K562 (cell line): ENCODE measurements at regions not wholly inside any gene's neighbourhood (a gene's known extent, or its start where the extent isn't known, plus 50 kb on each side); places are given as distances from the start of the nearest gene placed in this dataset.

ENCODE experiments used
- ATAC-seq: fragments of 200-7000 bp; cut with Tn5 transposase; 3 replicates; pipeline ENCODE4 v1.9.1; 2020; ENCODE audit warnings: moderate library complexity
- BruUV-seq: library from RNA; stranded (reverse); fragments of 400-500 nt; replicated peaks from 2 replicates; lab custom pipeline; 2021; lab: Mats Ljungman, UMichigan
- CTCF ChIA-PET: fragments of 300-600 bp; formaldehyde crosslinking; extraction: SDS; loops from one replicate; lab custom pipeline; 2021; ENCODE audit warnings: low intra/inter-chr PET ratio; lab: Yijun Ruan, JAX
- POLR2A ChIA-PET: fragments of 300-600, 350-650 bp; sonication (Branson Sonifier 250); formaldehyde crosslinking; extraction: SDS; loops from one replicate; lab custom pipeline; 2021; ENCODE audit warnings: antibody characterized with exemption, inconsistent platforms; lab: Yijun Ruan, JAX
- DNase-seq, 4 experiments: peaks; one replicate each; pipeline versions ENCODE4 v3.0.0 to v3.0.0-alpha.2; 2011 to 2018; ENCODE audit warnings: low spot score in 3 of 4, mixed read lengths in 3 of 4; ENCODE audit errors: extremely low read depth in 1 of 4
- FAIRE-seq: peaks from 2 replicates; lab custom pipeline; 2011; peaks lifted over from hg19 to GRCh38; lab: Jason Lieb, UNC
- H2AFZ ChIP-seq: 2 replicates; pipeline ENCODE4 v1.6.0; 2011; ENCODE audit warnings: low read depth, low read length, control low read depth, inconsistent platforms
- H3K27ac ChIP-seq: fragments of 200-600 bp; 3 replicates; pipeline ENCODE4 v1.8.0; 2011; ENCODE audit warnings: low read depth, mild to moderate bottlenecking, control low read depth, inconsistent platforms, low read length, moderate library complexity, mixed read lengths; ENCODE audit errors: extremely low read depth
- H3K27me3 ChIP-seq, 2 experiments: fragments of 300-600 bp in 1 of 2; 2 replicates in 1 of 2; 3 replicates in 1 of 2; pipeline versions ENCODE4 v1.6.0 to v1.8.0; 2011; ENCODE audit warnings: inconsistent platforms in 2 of 2, low read length in 2 of 2, mild to moderate bottlenecking in 1 of 2, mixed read lengths in 1 of 2, moderate library complexity in 1 of 2; ENCODE audit not compliant: control insufficient read depth in 2 of 2, insufficient read depth in 2 of 2
- H3K36me3 ChIP-seq: fragments of 300-600 bp; 3 replicates; pipeline ENCODE4 v1.8.0; 2011; ENCODE audit warnings: mild to moderate bottlenecking, low read length, inconsistent platforms; ENCODE audit not compliant: control insufficient read depth, insufficient read depth
- H3K4me1 ChIP-seq, 2 experiments: fragments of 200-600 bp in 1 of 2; replicated peaks in 1 of 2; 2 replicates in 1 of 2; 3 replicates in 1 of 2; pipeline versions ENCODE4 v1.5.1 to v1.8.0; 2011; ENCODE audit warnings: inconsistent platforms in 2 of 2, low read length in 2 of 2, mild to moderate bottlenecking in 1 of 2, mixed read lengths in 1 of 2, moderate library complexity in 1 of 2; ENCODE audit not compliant: control insufficient read depth in 2 of 2, insufficient read depth in 2 of 2
- H3K4me2 ChIP-seq: 2 replicates; pipeline ENCODE4 v1.6.1; 2011; ENCODE audit warnings: low read length, control low read depth, inconsistent platforms, mixed read lengths; ENCODE audit not compliant: insufficient read depth
- H3K4me3 ChIP-seq: fragments of 200-600 bp; sonication (generic), shearing (Covaris generic); 2 replicates; pipeline ENCODE4 v1.5.1; 2016; ENCODE audit warnings: control low read depth, inconsistent platforms
- H3K79me2 ChIP-seq: fragments of 200-600 bp; 3 replicates; pipeline ENCODE4 v1.8.0; 2011; ENCODE audit warnings: low read length, inconsistent platforms; ENCODE audit not compliant: control insufficient read depth, insufficient read depth
- H3K9ac ChIP-seq, 2 experiments: 2 replicates each; pipeline versions ENCODE4 v1.6.0 to v1.6.1; 2011; ENCODE audit warnings: low read depth in 2 of 2, low read length in 2 of 2, control low read depth in 1 of 2, inconsistent platforms in 1 of 2, mild to moderate bottlenecking in 1 of 2, mixed read lengths in 1 of 2; ENCODE audit not compliant: insufficient read depth in 1 of 2
- H3K9me1 ChIP-seq: one replicate; pipeline ENCODE4 v1.6.0; 2011; ENCODE audit warnings: inconsistent platforms, mild to moderate bottlenecking, low read length, moderate library complexity; ENCODE audit not compliant: control insufficient read depth, insufficient read depth
- H3K9me3 ChIP-seq: replicated peaks from 2 replicates; pipeline ENCODE4 v1.5.1; 2011; ENCODE audit warnings: low read depth, low read length, inconsistent platforms; ENCODE audit not compliant: control insufficient read depth, insufficient read depth
- H4K20me1 ChIP-seq: replicated peaks from 2 replicates; pipeline ENCODE4 v1.6.1; 2011; ENCODE audit warnings: low read length, inconsistent platforms, mixed read lengths; ENCODE audit not compliant: control insufficient read depth, insufficient read depth
- CBFA2T3 ChIP-seq: fragments of 450-650 bp; IDR thresholded peaks from 2 replicates; pipeline ENCODE4 v1.6.1; 2017
- ELF4 ChIP-seq: fragments of 450-650 bp; formaldehyde crosslinking; IDR thresholded peaks from 2 replicates; pipeline ENCODE4 v1.4.0; 2022; ENCODE audit warnings: missing genetic modification characterization
- GATAD2A ChIP-seq: fragments of 450-650 bp; IDR thresholded peaks from 2 replicates; pipeline ENCODE4 v1.6.1; 2017
- NBN ChIP-seq: fragments of 450-650 bp; IDR thresholded peaks from 2 replicates; pipeline ENCODE4 v1.6.1; 2016; ENCODE audit warnings: low read depth, mild to moderate bottlenecking
- SMARCB1 ChIP-seq: IDR thresholded peaks from 2 replicates; pipeline ENCODE4 v1.6.1; 2011; ENCODE audit warnings: improper control_type of control experiment, low read depth; ENCODE audit not compliant: insufficient read length
- ZNF699 ChIP-seq: fragments of 250-450 bp; sonication (Bioruptor Pico); IDR thresholded peaks from 2 replicates; pipeline ENCODE4 v1.8.0; 2021; ENCODE audit warnings: mild to moderate bottlenecking, moderate library complexity; ENCODE audit not compliant: insufficient replicate concordance
- WGBS: fragments of 100-300 bp; shearing (Covaris generic); methylation state at CpG from one replicate; pipeline ENCODE4 v1.1.6; 2016; ENCODE audit warnings: low coverage, mixed read lengths; ENCODE audit not compliant: insufficient coverage; ENCODE audit errors: missing lambda C conversion rate; 5-methylcytosine and 5-hydroxymethylcytosine counted together
- in situ Hi-C: fragments of 300-500 bp; cut with MboI; formaldehyde crosslinking; loops from 4 replicates; pipeline ENCODE4 v1.15.0; 2018; ENCODE audit warnings: inconsistent platforms, mixed read lengths
- intact Hi-C: fragments of 100-400 bp; cut with micrococcal nuclease; formaldehyde crosslinking; loops from 2 replicates; pipeline ENCODE4 v1.14.2; 2022
- TF ChIP-seq, protein P1 (sequence below): fragments of 450-650 bp; IDR thresholded peaks from 2 replicates; pipeline ENCODE4 v1.6.1; 2016; ENCODE audit warnings: low read depth

DNA sequence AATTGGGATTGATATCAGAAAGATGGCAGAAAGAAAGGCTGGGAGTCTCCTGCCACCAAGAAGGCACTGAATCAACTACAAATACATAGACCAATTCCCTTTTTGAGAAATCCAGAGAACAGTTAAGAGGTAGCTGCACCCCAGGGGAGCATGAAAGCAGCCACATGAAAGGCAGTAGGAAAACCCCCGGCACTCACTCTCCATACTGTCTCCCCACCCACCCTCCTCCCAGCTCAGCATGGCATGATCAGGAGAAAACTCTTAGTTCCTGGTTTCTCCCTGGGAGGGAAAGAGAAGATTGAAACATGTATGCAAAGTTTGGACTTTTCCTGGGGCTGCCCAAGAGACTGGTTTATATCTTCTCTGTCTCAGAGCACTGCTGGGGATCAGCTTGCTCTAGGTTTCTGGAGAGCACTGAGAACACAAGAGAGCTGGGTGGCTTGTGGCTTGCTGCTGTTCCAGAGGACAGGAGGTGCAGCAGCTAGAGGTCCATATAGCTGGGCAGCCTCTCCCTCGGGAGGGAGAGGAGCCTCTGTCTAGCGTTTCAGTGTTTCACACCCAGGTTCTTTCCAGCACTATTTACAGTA, 305.7 kb downstream of the PDGFC start:
- CTCF ChIA-PET = no interaction called here
- no peaks in the 10 kb centered on the region for H3K9me1 ChIP-seq
- H3K27me3 ChIP-seq = no peaks in the 10 kb centered on the region
- H2AFZ ChIP-seq = no peak overlapping the region
- no peaks in the 10 kb centered on the region for H3K4me1 ChIP-seq
- H3K36me3 ChIP-seq = no peaks in the 10 kb centered on the region
- H4K20me1 ChIP-seq = no peaks in the 10 kb centered on the region
- H3K9ac ChIP-seq = no peak overlapping the region
- TF ChIP-seq, protein P1, sequence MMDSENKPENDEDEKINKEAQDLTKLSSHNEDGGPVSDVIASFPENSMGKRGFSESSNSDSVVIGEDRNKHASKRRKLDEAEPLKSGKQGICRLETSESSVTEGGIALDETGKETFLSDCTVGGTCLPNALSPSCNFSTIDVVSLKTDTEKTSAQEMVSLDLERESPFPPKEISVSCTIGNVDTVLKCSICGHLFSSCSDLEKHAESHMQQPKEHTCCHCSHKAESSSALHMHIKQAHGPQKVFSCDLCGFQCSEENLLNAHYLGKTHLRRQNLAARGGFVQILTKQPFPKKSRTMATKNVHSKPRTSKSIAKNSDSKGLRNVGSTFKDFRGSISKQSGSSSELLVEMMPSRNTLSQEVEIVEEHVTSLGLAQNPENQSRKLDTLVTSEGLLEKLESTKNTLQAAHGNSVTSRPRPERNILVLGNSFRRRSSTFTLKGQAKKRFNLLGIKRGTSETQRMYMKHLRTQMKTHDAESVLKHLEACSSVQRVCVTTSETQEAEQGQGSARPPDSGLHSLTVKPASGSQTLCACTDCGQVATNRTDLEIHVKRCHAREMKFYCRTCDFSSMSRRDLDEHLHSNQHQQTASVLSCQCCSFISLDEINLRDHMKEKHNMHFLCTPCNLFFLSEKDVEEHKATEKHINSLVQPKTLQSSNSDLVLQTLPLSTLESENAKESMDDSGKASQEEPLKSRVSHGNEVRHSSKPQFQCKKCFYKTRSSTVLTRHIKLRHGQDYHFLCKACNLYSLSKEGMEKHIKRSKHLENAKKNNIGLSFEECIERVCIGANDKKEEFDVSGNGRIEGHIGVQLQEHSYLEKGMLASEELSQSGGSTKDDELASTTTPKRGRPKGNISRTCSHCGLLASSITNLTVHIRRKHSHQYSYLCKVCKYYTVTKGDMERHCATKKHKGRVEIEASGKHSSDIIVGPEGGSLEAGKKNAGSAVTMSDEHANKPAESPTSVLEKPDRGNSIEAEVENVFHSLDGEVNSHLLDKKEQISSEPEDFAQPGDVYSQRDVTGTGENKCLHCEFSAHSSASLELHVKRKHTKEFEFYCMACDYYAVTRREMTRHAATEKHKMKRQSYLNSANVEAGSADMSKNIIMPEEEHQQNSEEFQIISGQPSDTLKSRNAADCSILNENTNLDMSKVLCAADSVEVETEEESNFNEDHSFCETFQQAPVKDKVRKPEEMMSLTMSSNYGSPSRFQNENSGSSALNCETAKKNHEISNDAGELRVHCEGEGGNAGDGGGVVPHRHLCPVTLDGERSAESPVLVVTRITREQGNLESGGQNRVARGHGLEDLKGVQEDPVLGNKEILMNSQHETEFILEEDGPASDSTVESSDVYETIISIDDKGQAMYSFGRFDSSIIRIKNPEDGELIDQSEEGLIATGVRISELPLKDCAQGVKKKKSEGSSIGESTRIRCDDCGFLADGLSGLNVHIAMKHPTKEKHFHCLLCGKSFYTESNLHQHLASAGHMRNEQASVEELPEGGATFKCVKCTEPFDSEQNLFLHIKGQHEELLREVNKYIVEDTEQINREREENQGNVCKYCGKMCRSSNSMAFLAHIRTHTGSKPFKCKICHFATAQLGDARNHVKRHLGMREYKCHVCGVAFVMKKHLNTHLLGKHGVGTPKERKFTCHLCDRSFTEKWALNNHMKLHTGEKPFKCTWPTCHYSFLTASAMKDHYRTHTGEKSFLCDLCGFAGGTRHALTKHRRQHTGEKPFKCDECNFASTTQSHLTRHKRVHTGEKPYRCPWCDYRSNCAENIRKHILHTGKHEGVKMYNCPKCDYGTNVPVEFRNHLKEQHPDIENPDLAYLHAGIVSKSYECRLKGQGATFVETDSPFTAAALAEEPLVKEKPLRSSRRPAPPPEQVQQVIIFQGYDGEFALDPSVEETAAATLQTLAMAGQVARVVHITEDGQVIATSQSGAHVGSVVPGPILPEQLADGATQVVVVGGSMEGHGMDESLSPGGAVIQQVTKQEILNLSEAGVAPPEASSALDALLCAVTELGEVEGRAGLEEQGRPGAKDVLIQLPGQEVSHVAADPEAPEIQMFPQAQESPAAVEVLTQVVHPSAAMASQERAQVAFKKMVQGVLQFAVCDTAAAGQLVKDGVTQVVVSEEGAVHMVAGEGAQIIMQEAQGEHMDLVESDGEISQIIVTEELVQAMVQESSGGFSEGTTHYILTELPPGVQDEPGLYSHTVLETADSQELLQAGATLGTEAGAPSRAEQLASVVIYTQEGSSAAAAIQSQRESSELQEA = no peak
- TF ChIP-seq ZNF699 (CRISPR knock-in tag) (no peak), ELF4 (CRISPR knock-in tag) (no peak), NBN (no peak), CBFA2T3 (no peak), SMARCB1 (no peak), GATAD2A (no peak)
- TF ChIP-seq, all 486 proteins: peak for 0
- in situ Hi-C loops (no loop called here), intact Hi-C loops (no loop called here)
- DNase-seq (no peak), ATAC-seq (no peak), FAIRE-seq (no peak)
- H3K4me2 ChIP-seq = no peak overlapping the region
- H3K4me3 ChIP-seq = no peak overlapping the region
- no peaks in the 10 kb centered on the region for H3K79me2 ChIP-seq
- WGBS = 0% methylated on average over 3 of the region's 3 CpGs
- no peak overlapping the region for H3K27ac ChIP-seq
- H3K9me3 ChIP-seq = 0 out of 2 replicates have a peak, but pooled peaks cover 2% of the 10 kb centered on the region
- POLR2A ChIA-PET = no interaction called here
- no TSS peak for BruUV-seq
